ENCODE measurements at regions not wholly inside any gene's neighbourhood (a gene's known extent, or its start where the extent isn't known, plus 50 kb on each side); places are given as distances from the start of the nearest gene placed in this dataset.

GRCh38 chr16:66116163-66117002, 250.1 kb upstream of the CDH5 start:
- H3K27me3 ChIP-seq (ENCODE audit: control insufficient read depth, insufficient read depth, low read length) = no peaks in the 10 kb centered on the region
- no peak for DNase-seq (ENCODE audit: low read depth)
- ChIA-PET CTCF (no interaction called here), POLR2A (no interaction called here)
- TF ChIP-seq CTCF (IDR thresholded peaks at IDR 0.05; ENCODE audit: insufficient read depth, low read depth, low read length) = no peak
- H3K4me3 ChIP-seq (ENCODE audit: low read depth, low read length) = no peak overlapping the region
- no peaks in the 10 kb centered on the region for H3K36me3 ChIP-seq (ENCODE audit: control insufficient read depth, insufficient read depth, low read length)

- no peak for TF ChIP-seq CTCF (IDR thresholded peaks at IDR 0.05; ENCODE audit: insufficient read depth, low read depth, low read length)
- CTCF ChIA-PET = no interaction called here
These were observed 251.1 kb upstream of the CDH5 start for GRCh38 chr16:66115373-66115772.

DNA sequence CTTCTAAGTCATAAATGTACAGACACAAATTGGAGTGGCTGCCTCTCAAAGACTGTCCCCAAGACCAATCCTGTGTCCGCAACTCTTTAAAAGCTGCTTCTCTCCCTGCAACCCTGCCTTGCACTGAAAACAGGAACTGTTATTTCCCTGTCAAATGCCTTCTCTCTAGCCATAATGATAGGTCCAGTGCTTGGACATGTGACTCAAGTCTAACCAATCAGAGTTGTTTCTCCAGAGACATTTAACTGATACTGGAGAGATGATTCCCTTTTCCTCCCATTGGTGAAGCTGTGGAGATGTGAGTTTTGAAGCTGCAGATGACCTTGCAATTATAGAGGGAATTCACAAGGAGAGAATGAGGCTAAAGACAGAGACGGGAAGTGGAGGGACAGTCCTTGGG, 253.3 kb upstream of the CDH5 start:
- TF ChIP-seq CTCF (IDR thresholded peaks at IDR 0.05; ENCODE audit: insufficient read depth, low read depth, low read length) = no peak
- no peaks in the 10 kb centered on the region for H3K36me3 ChIP-seq (ENCODE audit: control insufficient read depth, insufficient read depth, low read length)
- no peaks in the 10 kb centered on the region for H3K27me3 ChIP-seq (ENCODE audit: control insufficient read depth, insufficient read depth, low read length)
- CTCF ChIA-PET = interaction anchor here (1.6 kb wide), 1 partner anchor 20 kb away, joined by 3 read pairs; no protein-coding TSS in a partner anchor
- H3K4me3 ChIP-seq (ENCODE audit: low read depth, low read length) = no peak overlapping the region
- POLR2A ChIA-PET = no interaction called here
- DNase-seq (ENCODE audit: low read depth) = no peak

More at GRCh38 chr16:66115373-66115772, 251.1 kb upstream of the CDH5 start:
- no peak overlapping the region for H3K4me3 ChIP-seq (ENCODE audit: low read depth, low read length)
- DNase-seq (ENCODE audit: low read depth) = no peak
- H3K36me3 ChIP-seq (ENCODE audit: control insufficient read depth, insufficient read depth, low read length) = no peaks in the 10 kb centered on the region
- no peaks in the 10 kb centered on the region for H3K27me3 ChIP-seq (ENCODE audit: control insufficient read depth, insufficient read depth, low read length)
- POLR2A ChIA-PET = no interaction called here

- ChIA-PET CTCF (interaction anchor here (1.9 kb wide), 1 partner anchor 12 kb away, joined by 7 read pairs; no protein-coding TSS in a partner anchor), POLR2A (no interaction called here)
- no peak for DNase-seq (ENCODE audit: low read depth)
- TF ChIP-seq CTCF (IDR thresholded peaks at IDR 0.05; ENCODE audit: insufficient read depth, low read depth, low read length) = no peak
- H3K27me3 ChIP-seq (ENCODE audit: control insufficient read depth, insufficient read depth, low read length) = no peaks in the 10 kb centered on the region
- no peak overlapping the region for H3K4me3 ChIP-seq (ENCODE audit: low read depth, low read length)
- no peaks in the 10 kb centered on the region for H3K36me3 ChIP-seq (ENCODE audit: control insufficient read depth, insufficient read depth, low read length)
These were observed 256.8 kb upstream of the CDH5 start for GRCh38 chr16:66109677-66110076.

- POLR2A ChIA-PET = no interaction called here
- H3K27me3 ChIP-seq (ENCODE audit: control insufficient read depth, insufficient read depth, low read length) = no peaks in the 10 kb centered on the region
- TF ChIP-seq CTCF (IDR thresholded peaks at IDR 0.05; ENCODE audit: insufficient read depth, low read depth, low read length) = no peak
- no peaks in the 10 kb centered on the region for H3K36me3 ChIP-seq (ENCODE audit: control insufficient read depth, insufficient read depth, low read length)
- CTCF ChIA-PET = interaction anchor here (1.1 kb wide), 1 partner anchor 11 kb away, joined by 5 read pairs; no protein-coding TSS in a partner anchor
- no peak overlapping the region for H3K4me3 ChIP-seq (ENCODE audit: low read depth, low read length)
- peak; percentile 79 for DNase-seq (ENCODE audit: low read depth)
These were observed 258.8 kb upstream of the CDH5 start for GRCh38 chr16:66107661-66108060.
